ENCODE measurements at regions not wholly inside any gene's neighbourhood (a gene's known extent, or its start where the extent isn't known, plus 50 kb on each side); places are given as distances from the start of the nearest gene placed in this dataset.

GRCh38 chr5:53426878-53427277, 53.6 kb upstream of the FST start:
- no peak for DNase-seq
- no peak overlapping the region for H3K27ac Mint-ChIP-seq
- no peaks in the 10 kb centered on the region for H3K4me1 Mint-ChIP-seq (ENCODE audit: low read depth in 2 of 2)
- peaks cover 21 to 32% of the 10 kb centered on the region in 2 donors for H3K27me3 Mint-ChIP-seq
- no peaks in the 10 kb centered on the region for H3K36me3 Mint-ChIP-seq (ENCODE audit: insufficient read depth)
- no peak for ATAC-seq (replicated peaks)
- H3K4me3 Mint-ChIP-seq: no peak overlapping the region
- no peaks in the 10 kb centered on the region for H3K9me3 Mint-ChIP-seq

- peaks cover 14 to 29% of the 10 kb centered on the region in 2 donors for H3K27me3 Mint-ChIP-seq
- no peak overlapping the region for H3K4me3 Mint-ChIP-seq
- H3K27ac Mint-ChIP-seq: no peak overlapping the region
- DNase-seq (no peak), ATAC-seq (replicated peaks) (no peak)
- H3K36me3 Mint-ChIP-seq (ENCODE audit: insufficient read depth): no peaks in the 10 kb centered on the region
- H3K9me3 Mint-ChIP-seq: no peaks in the 10 kb centered on the region
- H3K4me1 Mint-ChIP-seq (ENCODE audit: low read depth in 2 of 2): no peaks in the 10 kb centered on the region
Measured at GRCh38 chr5:53427965-53428364, 52.5 kb upstream of the FST start.

GRCh38 chr5:53429706-53430105, 50.7 kb upstream of the FST start:
- Mint-ChIP-seq H3K4me1 (ENCODE audit: low read depth in 2 of 2) (no peaks in the 10 kb centered on the region), H3K27me3 (peaks cover 21 to 23% of the 10 kb centered on the region in 2 donors), H3K9me3 (no peaks in the 10 kb centered on the region), H3K36me3 (ENCODE audit: insufficient read depth) (no peaks in the 10 kb centered on the region), H3K4me3 (no peak overlapping the region), H3K27ac (no peak overlapping the region)
- ATAC-seq (replicated peaks) (no peak), DNase-seq (no peak)

GRCh38 chr5:53430618-53431252, 49.7 kb upstream of the FST start:
- Mint-ChIP-seq H3K27ac (no peak overlapping the region), H3K4me1 (ENCODE audit: low read depth in 2 of 2) (no peaks in the 10 kb centered on the region), H3K9me3 (no peaks in the 10 kb centered on the region), H3K36me3 (ENCODE audit: insufficient read depth) (no peaks in the 10 kb centered on the region), H3K4me3 (no peak overlapping the region), H3K27me3 (peaks cover 20 to 23% of the 10 kb centered on the region in 2 donors)
- ATAC-seq (replicated peaks) (no peak), DNase-seq (no peak)
